Cardiac muscle cell (in vitro differentiated cells and primary cell): ENCODE measurements at regions not wholly inside any gene's neighbourhood (a gene's known extent, or its start where the extent isn't known, plus 50 kb on each side); places are given as distances from the start of the nearest gene placed in this dataset.

Experiments
- DNase-seq, 2 donors: peaks; one replicate each; pipeline versions ENCODE4 v3.0.0 to v3.0.0-alpha.2; 2010 to 2017; ENCODE audit warnings: low read depth in 1 of 2, low spot score in 1 of 2
- H3K27ac ChIP-seq: fragments of 200-600 bp; sonication (generic); 2 replicates; pipeline ENCODE4 v1.5.1; 2016
- H3K27me3 ChIP-seq: fragments of 200-600 bp; sonication (generic); 2 replicates; pipeline ENCODE4 v1.6.0; 2016; ENCODE audit warnings: control low read depth
- H3K36me3 ChIP-seq: fragments of 200-600 bp; sonication (generic); 2 replicates; pipeline ENCODE4 v1.5.1; 2016; ENCODE audit warnings: control low read depth
- H3K4me1 ChIP-seq: fragments of 200-600 bp; sonication (generic); 2 replicates; pipeline ENCODE4 v1.8.1; 2017; ENCODE audit warnings: low read depth, mild to moderate bottlenecking, mixed run types
- H3K4me3 ChIP-seq: fragments of 200-600 bp; sonication (generic); 2 replicates; pipeline ENCODE4 v1.5.1; 2016; ENCODE audit warnings: mild to moderate bottlenecking
- H3K9me3 ChIP-seq: fragments of 200-600 bp; sonication (generic); 2 replicates; pipeline ENCODE4 v1.5.1; 2017; ENCODE audit warnings: low read depth, mild to moderate bottlenecking, control low read depth
- TF ChIP-seq, protein P1 (sequence below): IDR thresholded peaks from 2 replicates; pipeline ENCODE4 v1.5.1; 2012; ENCODE audit warnings: low read depth, mild to moderate bottlenecking, low read length

DNA sequence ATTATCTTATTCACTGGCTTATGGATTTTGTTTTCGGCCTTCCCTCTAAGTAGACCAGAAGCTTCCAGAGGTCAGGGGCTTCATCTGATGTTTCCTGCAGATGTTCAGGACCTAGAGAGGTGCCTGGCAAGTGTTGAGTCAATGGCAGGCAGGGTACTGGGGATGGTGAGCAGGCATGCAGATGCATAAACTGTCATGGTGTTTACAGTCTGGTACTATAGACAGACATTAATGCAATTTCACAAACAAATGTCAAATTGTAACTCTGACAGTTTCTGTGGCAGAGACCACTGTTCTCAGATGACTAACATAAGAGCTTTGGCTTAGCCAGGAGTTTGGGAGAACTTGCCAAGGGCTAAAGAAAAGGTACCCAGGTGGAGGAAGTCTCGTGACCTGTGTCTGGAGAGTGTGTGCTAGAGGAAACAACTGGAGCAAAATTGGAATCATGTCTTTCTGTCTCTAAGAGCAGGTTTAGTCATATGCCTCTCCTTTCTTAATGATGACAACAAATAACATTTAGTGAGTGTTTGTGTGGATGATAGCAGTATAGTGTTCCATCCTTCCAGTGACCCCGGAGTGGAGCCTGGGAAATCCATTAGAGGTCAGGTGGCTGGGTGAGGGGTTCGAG lies 53.7 kb upstream of the TRAK1 start:
- peaks cover 33% of the 10 kb centered on the region for H3K4me1 ChIP-seq
- no peaks in the 10 kb centered on the region for H3K36me3 ChIP-seq
- no peaks in the 10 kb centered on the region for H3K27me3 ChIP-seq
- no peak overlapping the region for H3K4me3 ChIP-seq
- TF ChIP-seq, protein P1, sequence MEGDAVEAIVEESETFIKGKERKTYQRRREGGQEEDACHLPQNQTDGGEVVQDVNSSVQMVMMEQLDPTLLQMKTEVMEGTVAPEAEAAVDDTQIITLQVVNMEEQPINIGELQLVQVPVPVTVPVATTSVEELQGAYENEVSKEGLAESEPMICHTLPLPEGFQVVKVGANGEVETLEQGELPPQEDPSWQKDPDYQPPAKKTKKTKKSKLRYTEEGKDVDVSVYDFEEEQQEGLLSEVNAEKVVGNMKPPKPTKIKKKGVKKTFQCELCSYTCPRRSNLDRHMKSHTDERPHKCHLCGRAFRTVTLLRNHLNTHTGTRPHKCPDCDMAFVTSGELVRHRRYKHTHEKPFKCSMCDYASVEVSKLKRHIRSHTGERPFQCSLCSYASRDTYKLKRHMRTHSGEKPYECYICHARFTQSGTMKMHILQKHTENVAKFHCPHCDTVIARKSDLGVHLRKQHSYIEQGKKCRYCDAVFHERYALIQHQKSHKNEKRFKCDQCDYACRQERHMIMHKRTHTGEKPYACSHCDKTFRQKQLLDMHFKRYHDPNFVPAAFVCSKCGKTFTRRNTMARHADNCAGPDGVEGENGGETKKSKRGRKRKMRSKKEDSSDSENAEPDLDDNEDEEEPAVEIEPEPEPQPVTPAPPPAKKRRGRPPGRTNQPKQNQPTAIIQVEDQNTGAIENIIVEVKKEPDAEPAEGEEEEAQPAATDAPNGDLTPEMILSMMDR: no peak
- DNase-seq: no peak
- H3K27ac ChIP-seq: peak overlapping the region; percentile 87
- H3K9me3 ChIP-seq: no peaks in the 10 kb centered on the region

DNA sequence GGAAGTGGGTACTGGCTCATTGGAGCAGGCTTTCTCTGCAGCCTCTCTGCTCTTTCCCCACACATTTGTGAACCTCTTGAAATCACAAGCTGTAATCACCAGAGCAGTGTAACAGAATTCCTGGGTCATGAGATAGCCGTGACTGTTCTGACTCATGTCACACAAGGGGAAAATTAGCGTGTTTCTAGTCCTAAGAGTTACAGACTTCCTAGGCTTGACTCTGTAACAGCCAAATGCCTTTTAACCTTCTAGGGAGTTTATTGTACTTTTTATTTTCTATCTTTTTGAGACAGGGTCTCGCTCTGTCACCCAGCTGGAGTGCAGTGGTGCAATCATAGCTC lies 54.7 kb upstream of the TRAK1 start:
- peak overlapping the region; percentile 87 for H3K27ac ChIP-seq
- no peak overlapping the region for H3K4me3 ChIP-seq

GRCh38 chr3:42035816-42036482 lies 55.2 kb upstream of the TRAK1 start:
- no peak overlapping the region for H3K4me3 ChIP-seq
- H3K9me3 ChIP-seq: no peaks in the 10 kb centered on the region
- DNase-seq: peak in 1 of 2 donors; percentile 23
- TF ChIP-seq, protein P1: no peak
- no peaks in the 10 kb centered on the region for H3K27me3 ChIP-seq
- H3K27ac ChIP-seq: peak overlapping the region; percentile 87
- no peaks in the 10 kb centered on the region for H3K36me3 ChIP-seq
- H3K4me1 ChIP-seq: peaks cover 40% of the 10 kb centered on the region

More for the DNA sequence above, 54.7 kb upstream of the TRAK1 start:
- DNase-seq: peak; percentile 87 to 88
- no peaks in the 10 kb centered on the region for H3K9me3 ChIP-seq
- no peaks in the 10 kb centered on the region for H3K27me3 ChIP-seq
- peaks cover 39% of the 10 kb centered on the region for H3K4me1 ChIP-seq
- no peaks in the 10 kb centered on the region for H3K36me3 ChIP-seq
- TF ChIP-seq, protein P1: no peak

- Histone ChIP-seq H3K4me3 (no peak overlapping the region), H3K9me3 (no peaks in the 10 kb centered on the region), H3K27me3 (no peaks in the 10 kb centered on the region), H3K27ac (no peak overlapping the region), H3K36me3 (no peaks in the 10 kb centered on the region), H3K4me1 (peaks cover 40% of the 10 kb centered on the region)
- DNase-seq: no peak
- TF ChIP-seq, protein P1: no peak
These were observed 56.1 kb upstream of the TRAK1 start for GRCh38 chr3:42035007-42035406.

DNA sequence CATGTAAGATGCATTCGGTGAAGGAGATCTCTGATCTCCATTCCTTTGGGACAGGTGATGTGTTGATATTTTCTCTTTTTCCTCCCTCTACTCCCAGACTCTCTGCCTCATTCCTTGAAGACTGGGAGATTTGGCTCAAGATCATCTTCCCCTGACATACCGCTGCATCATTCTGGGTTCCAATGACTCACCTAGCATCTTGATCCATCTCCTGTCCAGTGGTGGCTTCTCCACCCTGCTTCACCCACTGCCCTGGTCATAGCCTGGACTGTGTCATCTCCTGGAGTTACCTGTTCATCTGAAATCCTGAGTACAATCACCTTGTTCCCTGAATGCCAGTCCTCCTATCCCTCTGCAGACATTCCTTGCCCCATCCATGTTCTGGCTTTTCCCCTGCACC lies 57.4 kb upstream of the TRAK1 start:
- H3K4me1 ChIP-seq: peaks cover 40% of the 10 kb centered on the region
- H3K4me3 ChIP-seq: no peak overlapping the region
- DNase-seq: no peak
- H3K36me3 ChIP-seq: no peaks in the 10 kb centered on the region
- no peak overlapping the region for H3K27ac ChIP-seq
- H3K9me3 ChIP-seq: no peaks in the 10 kb centered on the region
- no peaks in the 10 kb centered on the region for H3K27me3 ChIP-seq
- TF ChIP-seq, protein P1: no peak
